ENCODE measurements at regions not wholly inside any gene's neighbourhood (a gene's known extent, or its start where the extent isn't known, plus 50 kb on each side); places are given as distances from the start of the nearest gene placed in this dataset.
"Not testable (repeated sequence)": the region's sequence is repeated elsewhere in the genome, so short reads cannot be mapped to it uniquely, and the experiment has no call there.

- no peak for DNase-seq (ENCODE audit: low read depth)
These were observed 196.9 kb upstream of the CNTNAP2 start for GRCh38 chr7:145919712-145920111.

GRCh38 chr7:145916776-145917175, 199.8 kb upstream of the CNTNAP2 start:
- no peak for DNase-seq (ENCODE audit: low read depth)

- no peak for DNase-seq (ENCODE audit: low read depth)
These were observed 200.9 kb upstream of the CNTNAP2 start for GRCh38 chr7:145915679-145916078.

GRCh38 chr7:145909991-145910513, 206.5 kb upstream of the CNTNAP2 start:
- no peak for DNase-seq (ENCODE audit: low read depth)

GRCh38 chr7:145903658-145904057, 212.9 kb upstream of the CNTNAP2 start:
- DNase-seq (ENCODE audit: low read depth) = no peak

- DNase-seq (ENCODE audit: low read depth) = no peak
These were observed 214.5 kb upstream of the CNTNAP2 start for GRCh38 chr7:145902123-145902522.

GRCh38 chr7:145899938-145900337, 216.7 kb upstream of the CNTNAP2 start:
- no peak for DNase-seq (ENCODE audit: low read depth)

GRCh38 chr7:145893925-145894535, 222.6 kb upstream of the CNTNAP2 start:
- DNase-seq (ENCODE audit: low read depth) = no peak

GRCh38 chr7:145884716-145885514, 231.7 kb upstream of the CNTNAP2 start:
- no peak for DNase-seq (ENCODE audit: low read depth)

- no peak for DNase-seq (ENCODE audit: low read depth)
These were observed 240.2 kb upstream of the CNTNAP2 start for GRCh38 chr7:145876376-145876775.

- DNase-seq (ENCODE audit: low read depth) = no peak
These were observed 241.3 kb upstream of the CNTNAP2 start for GRCh38 chr7:145875267-145875666.

- DNase-seq (ENCODE audit: low read depth) = no peak
These were observed 247.7 kb upstream of the CNTNAP2 start for GRCh38 chr7:145868935-145869334.

GRCh38 chr7:145862212-145862611, 254.4 kb upstream of the CNTNAP2 start:
- no peak for DNase-seq (ENCODE audit: low read depth)

GRCh38 chr7:145860809-145861208, 255.8 kb upstream of the CNTNAP2 start:
- DNase-seq (ENCODE audit: low read depth) = no peak

- no peak for DNase-seq (ENCODE audit: low read depth)
These were observed 266.0 kb upstream of the CNTNAP2 start for GRCh38 chr7:145850636-145851035.

GRCh38 chr7:145848691-145849090, 267.9 kb upstream of the CNTNAP2 start:
- DNase-seq (ENCODE audit: low read depth) = no peak

- DNase-seq (ENCODE audit: low read depth) = no peak
These were observed 271.3 kb upstream of the CNTNAP2 start for GRCh38 chr7:145845345-145845744.

GRCh38 chr7:145839814-145840213, 276.8 kb upstream of the CNTNAP2 start:
- DNase-seq (ENCODE audit: low read depth) = no peak

GRCh38 chr7:145831616-145832206, 284.9 kb upstream of the CNTNAP2 start:
- DNase-seq (ENCODE audit: low read depth) = no peak

- DNase-seq (ENCODE audit: low read depth) = no peak
These were observed 298.9 kb upstream of the CNTNAP2 start for GRCh38 chr7:145817687-145818086.

GRCh38 chr7:145812218-145812617, 304.4 kb upstream of the CNTNAP2 start:
- DNase-seq (ENCODE audit: low read depth) = no peak

GRCh38 chr7:145805496-145805895, 311.1 kb upstream of the CNTNAP2 start:
- DNase-seq (ENCODE audit: low read depth) = not testable (repeated sequence)

- no peak for DNase-seq (ENCODE audit: low read depth)
These were observed 319.1 kb upstream of the CNTNAP2 start for GRCh38 chr7:145797507-145797906.
